Testis (tissue), 2 donors: ENCODE measurements at regions not wholly inside any gene's neighbourhood (a gene's known extent, or its start where the extent isn't known, plus 50 kb on each side); places are given as distances from the start of the nearest gene placed in this dataset.

Experiments
- CTCF ChIP-seq, 3 experiments: fragments of 450-650 bp in 2 of 3; fragments of 200-600 bp in 1 of 3; sonication (generic) in 1 of 3; IDR thresholded peaks; one replicate each; pipeline ENCODE4 v1.5.1; 2016 to 2019; ENCODE audit warnings: antibody characterized with exemption in 3 of 3, mild to moderate bottlenecking in 2 of 3, moderate library complexity in 1 of 3
- POLR2A ChIP-seq: fragments of 450-650 bp; IDR thresholded peaks from one replicate; pipeline ENCODE4 v1.6.1; 2017; ENCODE audit warnings: antibody characterized with exemption, mild to moderate bottlenecking, moderate library complexity

- TF ChIP-seq POLR2A = no peak
- TF ChIP-seq CTCF (IDR thresholded peaks at IDR 0.05) = no peak
Measured at GRCh38 chr5:118060833-118061232, 927.5 kb downstream of the DTWD2 start.
